ENCODE measurements at regions not wholly inside any gene's neighbourhood (a gene's known extent, or its start where the extent isn't known, plus 50 kb on each side); places are given as distances from the start of the nearest gene placed in this dataset.

- DNase-seq (ENCODE audit: low read depth, low spot score): no peak
- POLR2A ChIA-PET: no interaction called here
- no peak overlapping the region for H3K4me3 ChIP-seq (ENCODE audit: low read depth, low read length)
- TF ChIP-seq, protein P1, sequence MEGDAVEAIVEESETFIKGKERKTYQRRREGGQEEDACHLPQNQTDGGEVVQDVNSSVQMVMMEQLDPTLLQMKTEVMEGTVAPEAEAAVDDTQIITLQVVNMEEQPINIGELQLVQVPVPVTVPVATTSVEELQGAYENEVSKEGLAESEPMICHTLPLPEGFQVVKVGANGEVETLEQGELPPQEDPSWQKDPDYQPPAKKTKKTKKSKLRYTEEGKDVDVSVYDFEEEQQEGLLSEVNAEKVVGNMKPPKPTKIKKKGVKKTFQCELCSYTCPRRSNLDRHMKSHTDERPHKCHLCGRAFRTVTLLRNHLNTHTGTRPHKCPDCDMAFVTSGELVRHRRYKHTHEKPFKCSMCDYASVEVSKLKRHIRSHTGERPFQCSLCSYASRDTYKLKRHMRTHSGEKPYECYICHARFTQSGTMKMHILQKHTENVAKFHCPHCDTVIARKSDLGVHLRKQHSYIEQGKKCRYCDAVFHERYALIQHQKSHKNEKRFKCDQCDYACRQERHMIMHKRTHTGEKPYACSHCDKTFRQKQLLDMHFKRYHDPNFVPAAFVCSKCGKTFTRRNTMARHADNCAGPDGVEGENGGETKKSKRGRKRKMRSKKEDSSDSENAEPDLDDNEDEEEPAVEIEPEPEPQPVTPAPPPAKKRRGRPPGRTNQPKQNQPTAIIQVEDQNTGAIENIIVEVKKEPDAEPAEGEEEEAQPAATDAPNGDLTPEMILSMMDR (IDR thresholded peaks at IDR 0.05; ENCODE audit: low read depth, low read length): no peak
- H3K27me3 ChIP-seq (ENCODE audit: control insufficient read depth, insufficient read depth, low read length): no peaks in the 10 kb centered on the region
- H3K9me3 ChIP-seq (ENCODE audit: control insufficient read depth, insufficient read depth, low read length): no peaks in the 10 kb centered on the region
- no peak overlapping the region for H3K27ac ChIP-seq (ENCODE audit: low read depth, low read length)
- CTCF ChIA-PET: no interaction called here
Observed at GRCh38 chr7:106372126-106372525, 87.3 kb upstream of the NAMPT start.

DNA sequence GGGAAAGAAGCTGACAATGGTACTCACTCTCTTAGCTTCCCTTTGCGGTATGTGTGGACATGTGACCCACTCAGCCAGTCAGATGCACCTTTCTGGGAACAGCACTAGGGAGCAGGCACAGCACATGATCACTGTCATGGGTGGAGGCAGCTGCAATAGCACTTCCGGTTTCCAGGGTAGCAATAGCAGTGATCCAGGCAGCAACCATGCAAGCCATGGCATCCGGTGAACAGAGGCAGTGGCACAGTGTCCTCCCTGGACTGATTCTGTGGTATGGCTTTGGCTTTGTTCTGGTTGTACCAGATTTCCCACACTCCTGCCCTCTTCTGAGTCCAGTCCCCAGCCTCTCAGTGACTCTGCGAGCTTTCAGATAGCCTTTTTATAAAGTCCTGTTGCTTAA, 86.8 kb upstream of the NAMPT start:
- Histone ChIP-seq H3K4me3 (ENCODE audit: low read depth, low read length) (no peak overlapping the region), H3K9me3 (ENCODE audit: control insufficient read depth, insufficient read depth, low read length) (no peaks in the 10 kb centered on the region), H3K27me3 (ENCODE audit: control insufficient read depth, insufficient read depth, low read length) (peaks cover under 1% of the 10 kb centered on the region), H3K27ac (ENCODE audit: low read depth, low read length) (no peak overlapping the region)
- CTCF ChIA-PET: no interaction called here
- TF ChIP-seq, protein P1 (IDR thresholded peaks at IDR 0.05; ENCODE audit: low read depth, low read length): no peak
- DNase-seq (ENCODE audit: low read depth, low spot score): no peak
- POLR2A ChIA-PET: no interaction called here

DNA sequence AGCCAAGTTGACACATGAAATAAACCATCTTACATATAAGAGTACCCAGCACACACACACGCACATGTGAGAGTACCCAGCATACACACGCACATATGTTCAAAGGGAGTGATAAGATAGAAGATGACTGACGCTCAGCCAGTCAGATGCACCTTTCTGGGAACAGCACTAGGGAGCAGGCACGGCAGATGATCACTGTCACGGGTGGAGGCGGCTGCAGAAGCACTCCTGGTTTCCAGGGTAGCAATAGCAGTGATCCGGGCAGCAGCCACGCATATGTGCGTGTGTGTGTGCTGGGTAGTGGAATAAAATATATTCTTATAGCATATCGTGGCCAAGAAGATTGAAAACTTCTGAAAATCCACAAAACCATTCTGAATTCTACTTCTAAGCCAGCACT, 85.8 kb upstream of the NAMPT start:
- ChIA-PET CTCF (no interaction called here), POLR2A (no interaction called here)
- Histone ChIP-seq H3K4me3 (ENCODE audit: low read depth, low read length) (no peak overlapping the region), H3K9me3 (ENCODE audit: control insufficient read depth, insufficient read depth, low read length) (no peaks in the 10 kb centered on the region), H3K27me3 (ENCODE audit: control insufficient read depth, insufficient read depth, low read length) (peaks cover 3% of the 10 kb centered on the region), H3K27ac (ENCODE audit: low read depth, low read length) (no peak overlapping the region)
- TF ChIP-seq, protein P1 (IDR thresholded peaks at IDR 0.05; ENCODE audit: low read depth, low read length): no peak
- DNase-seq (ENCODE audit: low read depth, low spot score): no peak

GRCh38 chr7:106369816-106370215, 85.0 kb upstream of the NAMPT start:
- DNase-seq (ENCODE audit: low read depth, low spot score): no peak
- H3K9me3 ChIP-seq (ENCODE audit: control insufficient read depth, insufficient read depth, low read length): no peaks in the 10 kb centered on the region
- no peak overlapping the region for H3K27ac ChIP-seq (ENCODE audit: low read depth, low read length)
- H3K4me3 ChIP-seq (ENCODE audit: low read depth, low read length): no peak overlapping the region
- ChIA-PET CTCF (no interaction called here), POLR2A (no interaction called here)
- TF ChIP-seq, protein P1 (IDR thresholded peaks at IDR 0.05; ENCODE audit: low read depth, low read length): no peak
- H3K27me3 ChIP-seq (ENCODE audit: control insufficient read depth, insufficient read depth, low read length): peaks cover 3% of the 10 kb centered on the region

GRCh38 chr7:106369352-106369751, 84.6 kb upstream of the NAMPT start:
- Histone ChIP-seq H3K27ac (ENCODE audit: low read depth, low read length) (no peak overlapping the region), H3K27me3 (ENCODE audit: control insufficient read depth, insufficient read depth, low read length) (peaks cover 3% of the 10 kb centered on the region), H3K4me3 (ENCODE audit: low read depth, low read length) (no peak overlapping the region), H3K9me3 (ENCODE audit: control insufficient read depth, insufficient read depth, low read length) (no peaks in the 10 kb centered on the region)
- peak; percentile 33 for DNase-seq (ENCODE audit: low read depth, low spot score)
- TF ChIP-seq, protein P1 (IDR thresholded peaks at IDR 0.05; ENCODE audit: low read depth, low read length): no peak
- POLR2A ChIA-PET: no interaction called here
- CTCF ChIA-PET: no interaction called here

All from AG04450 (cell line).